ENCODE measurements at regions not wholly inside any gene's neighbourhood (a gene's known extent, or its start where the extent isn't known, plus 50 kb on each side); places are given as distances from the start of the nearest gene placed in this dataset.

DNA sequence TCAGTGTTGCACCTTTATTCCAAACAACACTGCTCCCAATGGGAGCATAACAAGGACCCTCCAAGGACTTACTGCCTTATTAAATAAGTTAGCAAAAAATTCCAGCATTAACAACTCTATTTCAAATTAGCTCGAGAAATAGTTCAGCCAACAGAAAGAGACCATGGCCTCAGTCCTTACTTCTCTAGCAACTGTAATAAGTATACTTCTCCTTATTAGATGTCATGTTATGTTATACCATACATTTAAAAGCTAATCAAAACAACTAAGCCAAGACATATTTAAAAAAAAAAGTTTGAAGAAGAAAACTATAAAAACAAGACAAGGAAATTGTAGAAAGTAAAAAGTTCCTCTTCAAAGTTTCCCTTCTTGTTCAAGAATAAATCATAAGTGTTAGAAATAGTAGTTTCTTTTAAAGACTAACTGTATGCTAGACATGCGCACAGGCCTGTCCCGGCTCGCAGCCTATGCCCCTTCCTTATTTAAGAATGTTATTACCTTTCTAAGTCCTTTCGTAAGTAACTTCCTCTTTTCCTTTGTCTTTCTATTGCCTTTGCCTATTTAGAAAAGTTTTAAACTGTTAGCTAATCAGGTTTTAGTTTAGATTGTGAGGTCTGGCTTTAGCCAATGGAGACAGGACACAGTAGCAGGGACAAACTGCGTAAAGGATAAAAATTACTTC lies 68.6 kb downstream of the RESF1 start:
- CTCF ChIA-PET: interaction anchor here (0.6 kb wide), 1 partner anchor 238 kb away, joined by 3 read pairs; no protein-coding TSS in a partner anchor
- Histone ChIP-seq H3K9me3 (ENCODE audit: control insufficient read depth, insufficient read depth, low read depth, low read length) (no peaks in the 10 kb centered on the region), H3K27ac (ENCODE audit: low read length) (no peak overlapping the region), H3K36me3 (ENCODE audit: control insufficient read depth, insufficient read depth, low read length) (no peaks in the 10 kb centered on the region), H3K4me1 (ENCODE audit: control insufficient read depth, insufficient read depth, low read length) (peaks cover 6% of the 10 kb centered on the region; the same call in 1 of the 2 replicates), H3K4me3 (ENCODE audit: low read depth in 2 of 2, low read length in 2 of 2) (no peak overlapping the region), H3K27me3 (ENCODE audit: control insufficient read depth, insufficient read depth, low read length) (no peaks in the 10 kb centered on the region)
- intact Hi-C loops (cut with micrococcal nuclease; ENCODE audit: unreplicated experiment): no loop called here
- ATAC-seq (no peak), DNase-seq (ENCODE audit: low read depth, low spot score) (no peak)
- BruUV-seq (replicated peaks): no TSS peak
- TF ChIP-seq, protein P1, sequence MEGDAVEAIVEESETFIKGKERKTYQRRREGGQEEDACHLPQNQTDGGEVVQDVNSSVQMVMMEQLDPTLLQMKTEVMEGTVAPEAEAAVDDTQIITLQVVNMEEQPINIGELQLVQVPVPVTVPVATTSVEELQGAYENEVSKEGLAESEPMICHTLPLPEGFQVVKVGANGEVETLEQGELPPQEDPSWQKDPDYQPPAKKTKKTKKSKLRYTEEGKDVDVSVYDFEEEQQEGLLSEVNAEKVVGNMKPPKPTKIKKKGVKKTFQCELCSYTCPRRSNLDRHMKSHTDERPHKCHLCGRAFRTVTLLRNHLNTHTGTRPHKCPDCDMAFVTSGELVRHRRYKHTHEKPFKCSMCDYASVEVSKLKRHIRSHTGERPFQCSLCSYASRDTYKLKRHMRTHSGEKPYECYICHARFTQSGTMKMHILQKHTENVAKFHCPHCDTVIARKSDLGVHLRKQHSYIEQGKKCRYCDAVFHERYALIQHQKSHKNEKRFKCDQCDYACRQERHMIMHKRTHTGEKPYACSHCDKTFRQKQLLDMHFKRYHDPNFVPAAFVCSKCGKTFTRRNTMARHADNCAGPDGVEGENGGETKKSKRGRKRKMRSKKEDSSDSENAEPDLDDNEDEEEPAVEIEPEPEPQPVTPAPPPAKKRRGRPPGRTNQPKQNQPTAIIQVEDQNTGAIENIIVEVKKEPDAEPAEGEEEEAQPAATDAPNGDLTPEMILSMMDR (IDR thresholded peaks at IDR 0.05): no peak
- TF ChIP-seq POLR2AphosphoS5 (IDR thresholded peaks at IDR 0.05; ENCODE audit: low read depth, low read length): no peak
- no peak for TF ChIP-seq TCF7L2 (IDR thresholded peaks at IDR 0.05; ENCODE audit: low read depth, low read length)
- TF ChIP-seq, protein P2, sequence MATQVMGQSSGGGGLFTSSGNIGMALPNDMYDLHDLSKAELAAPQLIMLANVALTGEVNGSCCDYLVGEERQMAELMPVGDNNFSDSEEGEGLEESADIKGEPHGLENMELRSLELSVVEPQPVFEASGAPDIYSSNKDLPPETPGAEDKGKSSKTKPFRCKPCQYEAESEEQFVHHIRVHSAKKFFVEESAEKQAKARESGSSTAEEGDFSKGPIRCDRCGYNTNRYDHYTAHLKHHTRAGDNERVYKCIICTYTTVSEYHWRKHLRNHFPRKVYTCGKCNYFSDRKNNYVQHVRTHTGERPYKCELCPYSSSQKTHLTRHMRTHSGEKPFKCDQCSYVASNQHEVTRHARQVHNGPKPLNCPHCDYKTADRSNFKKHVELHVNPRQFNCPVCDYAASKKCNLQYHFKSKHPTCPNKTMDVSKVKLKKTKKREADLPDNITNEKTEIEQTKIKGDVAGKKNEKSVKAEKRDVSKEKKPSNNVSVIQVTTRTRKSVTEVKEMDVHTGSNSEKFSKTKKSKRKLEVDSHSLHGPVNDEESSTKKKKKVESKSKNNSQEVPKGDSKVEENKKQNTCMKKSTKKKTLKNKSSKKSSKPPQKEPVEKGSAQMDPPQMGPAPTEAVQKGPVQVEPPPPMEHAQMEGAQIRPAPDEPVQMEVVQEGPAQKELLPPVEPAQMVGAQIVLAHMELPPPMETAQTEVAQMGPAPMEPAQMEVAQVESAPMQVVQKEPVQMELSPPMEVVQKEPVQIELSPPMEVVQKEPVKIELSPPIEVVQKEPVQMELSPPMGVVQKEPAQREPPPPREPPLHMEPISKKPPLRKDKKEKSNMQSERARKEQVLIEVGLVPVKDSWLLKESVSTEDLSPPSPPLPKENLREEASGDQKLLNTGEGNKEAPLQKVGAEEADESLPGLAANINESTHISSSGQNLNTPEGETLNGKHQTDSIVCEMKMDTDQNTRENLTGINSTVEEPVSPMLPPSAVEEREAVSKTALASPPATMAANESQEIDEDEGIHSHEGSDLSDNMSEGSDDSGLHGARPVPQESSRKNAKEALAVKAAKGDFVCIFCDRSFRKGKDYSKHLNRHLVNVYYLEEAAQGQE (IDR thresholded peaks at IDR 0.05; ENCODE audit: insufficient read depth in 1 of 2, low read depth in 2 of 2, low read length in 1 of 2): no peak
- TF ChIP-seq SIN3A (IDR thresholded peaks at IDR 0.05; ENCODE audit: borderline replicate concordance, insufficient read depth, low read depth, low read length): no peak
- in situ Hi-C loops (cut with HindIII; ENCODE audit: low pct_unique_long_range_greater_than_20kb, low sequenced_read_pairs): no loop called here
- POLR2A ChIA-PET: interaction anchor here (0.5 to 0.6 kb wide), 2 partner anchors 340 to 638 kb away, joined by 3 read pairs; no protein-coding TSS in a partner anchor

DNA sequence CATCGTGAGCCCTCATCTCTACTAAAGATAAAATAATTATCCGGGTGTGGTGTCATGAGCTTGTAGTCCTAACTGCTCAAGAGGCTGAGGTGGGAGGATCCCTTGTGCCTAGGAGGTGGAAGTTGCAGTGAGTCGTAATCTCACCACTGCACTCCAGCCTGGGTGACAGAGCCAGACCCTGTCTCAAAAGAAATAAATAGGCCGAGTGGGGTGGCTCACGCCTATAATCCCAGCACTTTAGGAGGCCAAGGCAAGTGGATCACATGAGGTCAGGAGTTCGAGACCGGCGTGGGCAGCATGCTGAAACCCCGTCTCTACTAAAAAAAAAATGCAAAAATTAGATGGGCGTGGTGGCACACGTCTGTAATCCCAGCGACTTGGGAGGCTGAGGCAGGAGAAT lies 70.9 kb downstream of the RESF1 start:
- intact Hi-C loops (cut with micrococcal nuclease; ENCODE audit: unreplicated experiment): no loop called here
- peaks cover 10% of the 10 kb centered on the region for H3K4me1 ChIP-seq (ENCODE audit: control insufficient read depth, insufficient read depth, low read length)
- POLR2A ChIA-PET: no interaction called here

DNA sequence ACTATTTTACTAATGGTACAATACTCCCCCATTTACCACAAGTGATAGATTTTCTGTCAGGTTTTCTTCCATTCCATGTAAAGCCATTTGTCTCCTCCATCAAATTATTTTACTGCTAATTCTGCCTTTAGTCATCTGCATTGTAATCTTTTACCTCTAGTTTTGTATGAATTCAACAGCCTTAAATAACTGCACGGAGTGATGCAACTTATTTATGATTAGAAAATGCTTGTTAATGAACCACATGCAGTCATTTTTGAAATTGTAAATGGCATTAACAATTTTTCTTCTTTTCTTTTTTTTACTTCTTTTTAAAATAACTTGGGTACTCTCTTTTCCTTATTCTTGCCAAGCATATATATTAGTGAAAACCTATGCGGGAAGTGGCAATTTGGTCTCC lies 71.5 kb downstream of the RESF1 start:
- CTCF ChIA-PET: no interaction called here
- intact Hi-C loops (cut with micrococcal nuclease; ENCODE audit: unreplicated experiment): no loop called here

More for the DNA sequence above, 70.9 kb downstream of the RESF1 start:
- ATAC-seq (no peak), DNase-seq (ENCODE audit: low read depth, low spot score) (no peak)
- Histone ChIP-seq H3K27ac (ENCODE audit: low read length) (no peak overlapping the region), H3K9me3 (ENCODE audit: control insufficient read depth, insufficient read depth, low read depth, low read length) (no peaks in the 10 kb centered on the region), H3K27me3 (ENCODE audit: control insufficient read depth, insufficient read depth, low read length) (no peaks in the 10 kb centered on the region), H3K36me3 (ENCODE audit: control insufficient read depth, insufficient read depth, low read length) (no peaks in the 10 kb centered on the region), H3K4me3 (ENCODE audit: low read depth in 2 of 2, low read length in 2 of 2) (no peak overlapping the region)
- TF ChIP-seq SIN3A (IDR thresholded peaks at IDR 0.05; ENCODE audit: borderline replicate concordance, insufficient read depth, low read depth, low read length): no peak
- in situ Hi-C loops (cut with HindIII; ENCODE audit: low pct_unique_long_range_greater_than_20kb, low sequenced_read_pairs): no loop called here
- no TSS peak for BruUV-seq (replicated peaks)
- CTCF ChIA-PET: no interaction called here

More for the DNA sequence above, 71.5 kb downstream of the RESF1 start:
- in situ Hi-C loops (cut with HindIII; ENCODE audit: low pct_unique_long_range_greater_than_20kb, low sequenced_read_pairs): no loop called here
- H3K4me1 ChIP-seq (ENCODE audit: control insufficient read depth, insufficient read depth, low read length): peaks cover 10% of the 10 kb centered on the region
- H3K27me3 ChIP-seq (ENCODE audit: control insufficient read depth, insufficient read depth, low read length): no peaks in the 10 kb centered on the region
- peak overlapping the region; percentile 12; the same call in 1 of the 2 replicates for H3K27ac ChIP-seq (ENCODE audit: low read length)
- H3K9me3 ChIP-seq (ENCODE audit: control insufficient read depth, insufficient read depth, low read depth, low read length): no peaks in the 10 kb centered on the region
- no TSS peak for BruUV-seq (replicated peaks)
- no peak for TF ChIP-seq POLR2AphosphoS5 (IDR thresholded peaks at IDR 0.05; ENCODE audit: low read depth, low read length)
- TF ChIP-seq TCF7L2 (IDR thresholded peaks at IDR 0.05; ENCODE audit: low read depth, low read length): no peak
- TF ChIP-seq, protein P1 (IDR thresholded peaks at IDR 0.05): no peak
- TF ChIP-seq, protein P2 (IDR thresholded peaks at IDR 0.05; ENCODE audit: insufficient read depth in 1 of 2, low read depth in 2 of 2, low read length in 1 of 2): no peak
- TF ChIP-seq SIN3A (IDR thresholded peaks at IDR 0.05; ENCODE audit: borderline replicate concordance, insufficient read depth, low read depth, low read length): no peak
- POLR2A ChIA-PET: no interaction called here
- H3K36me3 ChIP-seq (ENCODE audit: control insufficient read depth, insufficient read depth, low read length): no peaks in the 10 kb centered on the region
- no peak for ATAC-seq
- no peak overlapping the region for H3K4me3 ChIP-seq (ENCODE audit: low read depth in 2 of 2, low read length in 2 of 2)
- DNase-seq (ENCODE audit: low read depth, low spot score): no peak
